ENCODE measurements at regions not wholly inside any gene's neighbourhood (a gene's known extent, or its start where the extent isn't known, plus 50 kb on each side); places are given as distances from the start of the nearest gene placed in this dataset.

DNA sequence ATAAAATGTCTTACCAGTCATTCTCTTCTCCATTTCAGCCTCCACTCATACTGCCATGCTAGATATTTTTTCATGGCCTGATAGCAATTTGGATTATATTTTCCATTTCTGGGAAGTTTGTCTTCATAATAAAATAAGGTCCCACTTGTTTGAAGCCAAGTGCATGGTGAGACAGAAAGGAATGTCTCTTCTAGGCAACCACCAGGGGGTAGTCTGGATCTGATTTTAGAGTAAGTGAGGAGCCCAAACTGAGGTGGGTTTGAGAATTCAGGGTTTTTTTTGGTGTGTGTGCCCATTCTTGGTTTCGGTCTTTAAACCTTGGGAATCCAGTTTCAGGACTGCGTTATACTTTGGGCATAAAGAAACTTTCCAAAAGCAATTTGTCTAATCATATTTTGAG, 315.5 kb downstream of the RPRM start:
- TF ChIP-seq, protein P1, sequence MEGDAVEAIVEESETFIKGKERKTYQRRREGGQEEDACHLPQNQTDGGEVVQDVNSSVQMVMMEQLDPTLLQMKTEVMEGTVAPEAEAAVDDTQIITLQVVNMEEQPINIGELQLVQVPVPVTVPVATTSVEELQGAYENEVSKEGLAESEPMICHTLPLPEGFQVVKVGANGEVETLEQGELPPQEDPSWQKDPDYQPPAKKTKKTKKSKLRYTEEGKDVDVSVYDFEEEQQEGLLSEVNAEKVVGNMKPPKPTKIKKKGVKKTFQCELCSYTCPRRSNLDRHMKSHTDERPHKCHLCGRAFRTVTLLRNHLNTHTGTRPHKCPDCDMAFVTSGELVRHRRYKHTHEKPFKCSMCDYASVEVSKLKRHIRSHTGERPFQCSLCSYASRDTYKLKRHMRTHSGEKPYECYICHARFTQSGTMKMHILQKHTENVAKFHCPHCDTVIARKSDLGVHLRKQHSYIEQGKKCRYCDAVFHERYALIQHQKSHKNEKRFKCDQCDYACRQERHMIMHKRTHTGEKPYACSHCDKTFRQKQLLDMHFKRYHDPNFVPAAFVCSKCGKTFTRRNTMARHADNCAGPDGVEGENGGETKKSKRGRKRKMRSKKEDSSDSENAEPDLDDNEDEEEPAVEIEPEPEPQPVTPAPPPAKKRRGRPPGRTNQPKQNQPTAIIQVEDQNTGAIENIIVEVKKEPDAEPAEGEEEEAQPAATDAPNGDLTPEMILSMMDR (IDR thresholded peaks at IDR 0.05; ENCODE audit: insufficient read depth, low read length): no peak
- TF ChIP-seq POLR2AphosphoS5 (IDR thresholded peaks at IDR 0.05; ENCODE audit: low read depth) (no peak), GABPA (IDR thresholded peaks at IDR 0.05; ENCODE audit: low read depth) (no peak), SPI1 (IDR thresholded peaks at IDR 0.05; ENCODE audit: borderline replicate concordance, low read depth) (no peak)
- TF ChIP-seq, protein P2, sequence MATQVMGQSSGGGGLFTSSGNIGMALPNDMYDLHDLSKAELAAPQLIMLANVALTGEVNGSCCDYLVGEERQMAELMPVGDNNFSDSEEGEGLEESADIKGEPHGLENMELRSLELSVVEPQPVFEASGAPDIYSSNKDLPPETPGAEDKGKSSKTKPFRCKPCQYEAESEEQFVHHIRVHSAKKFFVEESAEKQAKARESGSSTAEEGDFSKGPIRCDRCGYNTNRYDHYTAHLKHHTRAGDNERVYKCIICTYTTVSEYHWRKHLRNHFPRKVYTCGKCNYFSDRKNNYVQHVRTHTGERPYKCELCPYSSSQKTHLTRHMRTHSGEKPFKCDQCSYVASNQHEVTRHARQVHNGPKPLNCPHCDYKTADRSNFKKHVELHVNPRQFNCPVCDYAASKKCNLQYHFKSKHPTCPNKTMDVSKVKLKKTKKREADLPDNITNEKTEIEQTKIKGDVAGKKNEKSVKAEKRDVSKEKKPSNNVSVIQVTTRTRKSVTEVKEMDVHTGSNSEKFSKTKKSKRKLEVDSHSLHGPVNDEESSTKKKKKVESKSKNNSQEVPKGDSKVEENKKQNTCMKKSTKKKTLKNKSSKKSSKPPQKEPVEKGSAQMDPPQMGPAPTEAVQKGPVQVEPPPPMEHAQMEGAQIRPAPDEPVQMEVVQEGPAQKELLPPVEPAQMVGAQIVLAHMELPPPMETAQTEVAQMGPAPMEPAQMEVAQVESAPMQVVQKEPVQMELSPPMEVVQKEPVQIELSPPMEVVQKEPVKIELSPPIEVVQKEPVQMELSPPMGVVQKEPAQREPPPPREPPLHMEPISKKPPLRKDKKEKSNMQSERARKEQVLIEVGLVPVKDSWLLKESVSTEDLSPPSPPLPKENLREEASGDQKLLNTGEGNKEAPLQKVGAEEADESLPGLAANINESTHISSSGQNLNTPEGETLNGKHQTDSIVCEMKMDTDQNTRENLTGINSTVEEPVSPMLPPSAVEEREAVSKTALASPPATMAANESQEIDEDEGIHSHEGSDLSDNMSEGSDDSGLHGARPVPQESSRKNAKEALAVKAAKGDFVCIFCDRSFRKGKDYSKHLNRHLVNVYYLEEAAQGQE (IDR thresholded peaks at IDR 0.05; ENCODE audit: insufficient replicate concordance, low read depth): no peak

Measured in HL-60 (cell line).